ENCODE measurements at regions not wholly inside any gene's neighbourhood (a gene's known extent, or its start where the extent isn't known, plus 50 kb on each side); places are given as distances from the start of the nearest gene placed in this dataset.

DNA sequence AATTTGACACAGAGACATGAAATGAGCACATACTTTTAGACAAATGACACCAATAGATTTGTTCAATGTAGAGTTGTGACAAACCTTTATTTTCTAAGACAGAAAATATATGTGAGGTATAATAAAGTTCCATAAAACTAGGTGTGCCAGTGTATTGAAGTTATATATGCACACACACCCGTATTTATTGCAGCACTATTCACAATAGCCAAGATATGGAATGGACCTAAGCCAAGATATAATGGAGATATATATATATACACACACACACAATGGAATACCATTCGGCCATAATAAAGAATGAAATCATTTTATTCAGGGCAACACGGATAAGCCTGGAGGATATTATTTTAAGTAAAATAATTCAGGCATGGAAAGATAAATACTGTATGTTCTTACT, 1013.5 kb downstream of the KCNT2 start:
- H3K4me1 ChIP-seq = no peaks in the 10 kb centered on the region
- H3K36me3 ChIP-seq = no peaks in the 10 kb centered on the region
- no peak for DNase-seq
- no peaks in the 10 kb centered on the region for H3K9me3 ChIP-seq
- intact Hi-C loops (cut with DNase I) = no loop called here
- no peaks in the 10 kb centered on the region for H3K27me3 ChIP-seq
- H3K27ac ChIP-seq = no peak overlapping the region
- WGBS, 4 donors = 70 to 76% (median 73%) methylated on average over 3 of the region's 3 CpGs
- no peak for ATAC-seq
- no peak for TF ChIP-seq POLR2A (IDR thresholded peaks at IDR 0.05)
- TF ChIP-seq, protein P1, sequence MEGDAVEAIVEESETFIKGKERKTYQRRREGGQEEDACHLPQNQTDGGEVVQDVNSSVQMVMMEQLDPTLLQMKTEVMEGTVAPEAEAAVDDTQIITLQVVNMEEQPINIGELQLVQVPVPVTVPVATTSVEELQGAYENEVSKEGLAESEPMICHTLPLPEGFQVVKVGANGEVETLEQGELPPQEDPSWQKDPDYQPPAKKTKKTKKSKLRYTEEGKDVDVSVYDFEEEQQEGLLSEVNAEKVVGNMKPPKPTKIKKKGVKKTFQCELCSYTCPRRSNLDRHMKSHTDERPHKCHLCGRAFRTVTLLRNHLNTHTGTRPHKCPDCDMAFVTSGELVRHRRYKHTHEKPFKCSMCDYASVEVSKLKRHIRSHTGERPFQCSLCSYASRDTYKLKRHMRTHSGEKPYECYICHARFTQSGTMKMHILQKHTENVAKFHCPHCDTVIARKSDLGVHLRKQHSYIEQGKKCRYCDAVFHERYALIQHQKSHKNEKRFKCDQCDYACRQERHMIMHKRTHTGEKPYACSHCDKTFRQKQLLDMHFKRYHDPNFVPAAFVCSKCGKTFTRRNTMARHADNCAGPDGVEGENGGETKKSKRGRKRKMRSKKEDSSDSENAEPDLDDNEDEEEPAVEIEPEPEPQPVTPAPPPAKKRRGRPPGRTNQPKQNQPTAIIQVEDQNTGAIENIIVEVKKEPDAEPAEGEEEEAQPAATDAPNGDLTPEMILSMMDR (IDR thresholded peaks at IDR 0.05) = no peak
- H3K4me3 ChIP-seq = no peak overlapping the region

DNA sequence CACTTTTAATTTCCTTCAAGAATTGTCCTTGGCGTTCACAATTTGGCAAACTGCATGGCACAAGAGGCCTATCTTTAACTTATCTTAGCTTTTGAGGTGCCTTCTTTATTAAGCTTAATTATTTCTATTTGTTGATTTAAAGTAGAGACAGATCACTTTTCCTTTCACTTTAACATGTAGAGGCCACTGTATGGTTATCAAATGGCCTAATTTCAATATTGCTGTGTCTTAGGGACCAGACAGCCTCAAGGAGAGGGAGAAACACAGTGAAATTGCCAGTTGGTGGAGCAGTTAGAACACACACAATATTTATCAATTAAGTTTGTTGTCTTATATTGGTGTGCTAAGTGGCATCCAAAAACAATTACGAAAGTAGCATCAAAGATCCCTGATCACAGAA, 1013.9 kb downstream of the KCNT2 start:
- intact Hi-C loops (cut with DNase I) = no loop called here
- TF ChIP-seq, protein P1 (IDR thresholded peaks at IDR 0.05) = no peak
- no peak for TF ChIP-seq POLR2A (IDR thresholded peaks at IDR 0.05)
- Histone ChIP-seq H3K27ac (no peak overlapping the region), H3K4me3 (no peak overlapping the region), H3K27me3 (no peaks in the 10 kb centered on the region), H3K36me3 (no peaks in the 10 kb centered on the region), H3K9me3 (peaks cover 0 to 4% (median 0%) of the 10 kb centered on the region in 12 donors), H3K4me1 (no peaks in the 10 kb centered on the region)
- no peak for ATAC-seq
- DNase-seq = no peak
- 77 to 83% (median 80%) methylated on average over 2 of the region's 2 CpGs for WGBS, 4 donors

DNA sequence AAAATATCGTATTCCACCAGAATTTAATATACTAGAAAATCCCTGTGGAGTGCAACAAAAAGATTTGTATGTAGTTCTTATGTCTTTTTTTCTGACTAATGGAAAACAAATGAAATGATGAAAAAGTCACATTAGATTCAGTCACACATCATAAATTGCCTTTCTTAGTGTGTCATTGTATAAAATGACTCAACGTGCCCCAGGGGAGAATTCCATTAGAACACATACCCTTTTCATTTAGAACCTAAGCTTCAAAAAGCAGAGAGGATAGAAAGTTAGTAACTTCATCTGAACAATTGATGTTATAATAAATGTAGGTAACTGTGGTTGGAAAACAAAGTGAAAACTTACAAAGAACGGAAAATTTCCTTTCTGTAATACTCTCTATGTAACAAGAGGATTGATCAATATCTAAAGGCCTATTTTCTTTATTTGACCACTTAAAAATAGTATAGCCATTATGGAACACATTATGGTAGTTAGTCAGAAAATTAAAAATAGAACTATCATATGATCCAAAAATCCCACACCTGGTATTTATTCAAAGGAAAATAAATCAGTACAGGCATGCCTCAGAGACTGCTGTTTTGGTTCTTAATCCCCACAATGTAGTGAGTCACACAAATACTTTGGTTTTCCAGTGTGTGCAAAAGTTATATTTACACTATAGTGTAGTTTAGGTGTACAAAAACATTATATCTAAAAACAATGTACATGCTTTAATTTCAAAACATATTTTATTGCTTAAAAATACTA, 1016.1 kb downstream of the KCNT2 start:
- DNase-seq (no peak), ATAC-seq (no peak)
- intact Hi-C loops (cut with DNase I) = no loop called here
- no peaks in the 10 kb centered on the region for H3K27me3 ChIP-seq
- 65 to 80% (median 73%) methylated on average over 3 of the region's 3 CpGs for WGBS, 4 donors
- H3K4me3 ChIP-seq = no peak overlapping the region
- no peaks in the 10 kb centered on the region for H3K4me1 ChIP-seq
- H3K9me3 ChIP-seq = peaks cover 0 to 5% (median 0%) of the 10 kb centered on the region in 12 donors
- no peak for TF ChIP-seq POLR2A (IDR thresholded peaks at IDR 0.05)
- TF ChIP-seq, protein P1 (IDR thresholded peaks at IDR 0.05) = no peak
- H3K36me3 ChIP-seq = no peaks in the 10 kb centered on the region
- H3K27ac ChIP-seq = no peak overlapping the region

DNA sequence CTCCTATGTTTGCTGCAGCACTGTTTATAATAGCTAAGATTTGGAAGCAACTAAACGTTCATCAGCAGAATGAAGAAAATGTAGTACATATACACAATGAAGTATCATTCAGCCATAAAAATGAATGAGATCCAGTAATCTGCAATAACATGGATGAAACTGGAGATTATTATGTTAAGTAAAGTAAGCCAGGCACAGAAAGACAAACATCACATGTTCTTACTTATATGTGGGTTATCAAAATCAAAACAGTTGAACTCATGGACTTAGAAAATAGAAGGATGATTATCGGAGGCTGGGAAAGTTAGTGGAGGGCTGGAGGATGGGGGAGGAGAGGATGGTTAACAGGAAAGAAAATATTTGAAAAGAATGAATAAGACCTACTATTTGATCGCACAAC, 1017.6 kb downstream of the KCNT2 start:
- Histone ChIP-seq H3K27ac (no peak overlapping the region), H3K4me1 (no peaks in the 10 kb centered on the region), H3K9me3 (peaks cover 0 to 9% (median 0%) of the 10 kb centered on the region in 12 donors), H3K27me3 (no peaks in the 10 kb centered on the region), H3K4me3 (no peak overlapping the region), H3K36me3 (no peaks in the 10 kb centered on the region)
- TF ChIP-seq, protein P1 (IDR thresholded peaks at IDR 0.05) = no peak
- ATAC-seq (no peak), DNase-seq (no peak)
- WGBS, 4 donors = 50 to 63% (median 53%) methylated on average over 3 of the region's 3 CpGs
- intact Hi-C loops (cut with DNase I) = no loop called here

All from heart left ventricle (tissue), 16 donors.